ENCODE measurements at regions not wholly inside any gene's neighbourhood (a gene's known extent, or its start where the extent isn't known, plus 50 kb on each side); places are given as distances from the start of the nearest gene placed in this dataset.

- no TSS peak for BruUV-seq (replicated peaks)
- H3K36me3 Mint-ChIP-seq (ENCODE audit: insufficient read depth, unreplicated experiment) = peaks cover under 1% of the 10 kb centered on the region
- peaks cover 12% of the 10 kb centered on the region for H3K4me1 Mint-ChIP-seq (ENCODE audit: low read depth, unreplicated experiment)
- CTCF ChIA-PET = no interaction called here
- H3K27ac Mint-ChIP-seq (ENCODE audit: unreplicated experiment) = no peak overlapping the region
- DNase-seq = no peak
- TF ChIP-seq CTCF (IDR thresholded peaks at IDR 0.05; ENCODE audit: unreplicated experiment) = no peak
- intact Hi-C loops (cut with micrococcal nuclease; ENCODE audit: unreplicated experiment) = no loop called here
- no peak overlapping the region for H3K4me3 Mint-ChIP-seq (ENCODE audit: low read depth, unreplicated experiment)
- no peaks in the 10 kb centered on the region for H3K27me3 Mint-ChIP-seq (ENCODE audit: unreplicated experiment)
- H3K9me3 Mint-ChIP-seq (ENCODE audit: low read depth, unreplicated experiment) = no peaks in the 10 kb centered on the region
Measured at GRCh38 chr6:168385858-168386735, 54.9 kb upstream of the SMOC2 start.

GRCh38 chr6:168386973-168387372 is 54.0 kb upstream of the SMOC2 start:
- H3K36me3 Mint-ChIP-seq (ENCODE audit: insufficient read depth, unreplicated experiment) = no peaks in the 10 kb centered on the region
- no peaks in the 10 kb centered on the region for H3K9me3 Mint-ChIP-seq (ENCODE audit: low read depth, unreplicated experiment)
- CTCF ChIA-PET = no interaction called here

GRCh38 chr6:168387426-168387825 is 53.6 kb upstream of the SMOC2 start:
- DNase-seq = no peak
- no TSS peak for BruUV-seq (replicated peaks)
- no peaks in the 10 kb centered on the region for H3K36me3 Mint-ChIP-seq (ENCODE audit: insufficient read depth, unreplicated experiment)
- no peak overlapping the region for H3K27ac Mint-ChIP-seq (ENCODE audit: unreplicated experiment)
- H3K4me1 Mint-ChIP-seq (ENCODE audit: low read depth, unreplicated experiment) = peaks cover 15% of the 10 kb centered on the region
- no peaks in the 10 kb centered on the region for H3K9me3 Mint-ChIP-seq (ENCODE audit: low read depth, unreplicated experiment)
- TF ChIP-seq CTCF (IDR thresholded peaks at IDR 0.05; ENCODE audit: unreplicated experiment) = no peak
- no peak overlapping the region for H3K4me3 Mint-ChIP-seq (ENCODE audit: low read depth, unreplicated experiment)
- intact Hi-C loops (cut with micrococcal nuclease; ENCODE audit: unreplicated experiment) = no loop called here
- CTCF ChIA-PET = no interaction called here
- H3K27me3 Mint-ChIP-seq (ENCODE audit: unreplicated experiment) = no peaks in the 10 kb centered on the region

More at GRCh38 chr6:168386973-168387372, 54.0 kb upstream of the SMOC2 start:
- no peak for TF ChIP-seq CTCF (IDR thresholded peaks at IDR 0.05; ENCODE audit: unreplicated experiment)
- H3K4me1 Mint-ChIP-seq (ENCODE audit: low read depth, unreplicated experiment) = peaks cover 15% of the 10 kb centered on the region
- BruUV-seq (replicated peaks) = no TSS peak
- no peaks in the 10 kb centered on the region for H3K27me3 Mint-ChIP-seq (ENCODE audit: unreplicated experiment)
- no peak overlapping the region for H3K27ac Mint-ChIP-seq (ENCODE audit: unreplicated experiment)
- no peak overlapping the region for H3K4me3 Mint-ChIP-seq (ENCODE audit: low read depth, unreplicated experiment)
- no peak for DNase-seq
- intact Hi-C loops (cut with micrococcal nuclease; ENCODE audit: unreplicated experiment) = no loop called here

- no TSS peak for BruUV-seq (replicated peaks)
- no peaks in the 10 kb centered on the region for H3K9me3 Mint-ChIP-seq (ENCODE audit: low read depth, unreplicated experiment)
- DNase-seq = no peak
Measured at GRCh38 chr6:168387911-168388310, 53.1 kb upstream of the SMOC2 start.

More at GRCh38 chr6:168387911-168388310, 53.1 kb upstream of the SMOC2 start:
- no peaks in the 10 kb centered on the region for H3K27me3 Mint-ChIP-seq (ENCODE audit: unreplicated experiment)
- TF ChIP-seq CTCF (IDR thresholded peaks at IDR 0.05; ENCODE audit: unreplicated experiment) = no peak
- H3K27ac Mint-ChIP-seq (ENCODE audit: unreplicated experiment) = no peak overlapping the region
- intact Hi-C loops (cut with micrococcal nuclease; ENCODE audit: unreplicated experiment) = no loop called here
- H3K36me3 Mint-ChIP-seq (ENCODE audit: insufficient read depth, unreplicated experiment) = no peaks in the 10 kb centered on the region
- H3K4me1 Mint-ChIP-seq (ENCODE audit: low read depth, unreplicated experiment) = peaks cover 15% of the 10 kb centered on the region
- CTCF ChIA-PET = no interaction called here
- no peak overlapping the region for H3K4me3 Mint-ChIP-seq (ENCODE audit: low read depth, unreplicated experiment)
